Mesendoderm (in vitro differentiated cells): ENCODE measurements at regions not wholly inside any gene's neighbourhood (a gene's known extent, or its start where the extent isn't known, plus 50 kb on each side); places are given as distances from the start of the nearest gene placed in this dataset.
A peak's percentile ranks its signal among the peaks of the same experiment; 100 is the strongest.

Experiments used
- DNase-seq: peaks from one replicate; pipeline ENCODE4 v3.0.0; 2013
- H2AK5ac ChIP-seq: 2 replicates; pipeline ENCODE4 v1.6.1; 2013; ENCODE audit warnings: low read length, inconsistent platforms
- H2BK120ac ChIP-seq: 2 replicates; pipeline ENCODE4 v1.6.1; 2013; ENCODE audit warnings: low read depth, mild to moderate bottlenecking, low read length, moderate library complexity, mixed read lengths
- H2BK15ac ChIP-seq: replicated peaks from 2 replicates; pipeline ENCODE4 v1.6.1; 2013; ENCODE audit warnings: low read depth, mild to moderate bottlenecking, moderate library complexity
- H2BK5ac ChIP-seq: 2 replicates; pipeline ENCODE4 v1.6.1; 2013; ENCODE audit warnings: low read length, inconsistent platforms
- H3K18ac ChIP-seq: 2 replicates; pipeline ENCODE4 v1.6.1; 2013; ENCODE audit warnings: mild to moderate bottlenecking, low read length, mixed read lengths
- H3K23ac ChIP-seq: one replicate; pipeline ENCODE4 v1.6.1; 2013; ENCODE audit warnings: low read length
- H3K27ac ChIP-seq: 2 replicates; pipeline ENCODE4 v1.5.1; 2013; ENCODE audit warnings: low read depth, mild to moderate bottlenecking, inconsistent platforms, low read length, moderate library complexity
- H3K27me3 ChIP-seq: 2 replicates; pipeline ENCODE4 v1.6.1; 2013; ENCODE audit warnings: low read length, control low read depth, mild to moderate bottlenecking, inconsistent platforms; ENCODE audit not compliant: insufficient read depth, poor library complexity
- H3K36me3 ChIP-seq: 2 replicates; pipeline ENCODE4 v1.6.1; 2013; ENCODE audit warnings: low read length, inconsistent platforms; ENCODE audit not compliant: control insufficient read depth, insufficient read depth
- H3K4ac ChIP-seq: one replicate; pipeline ENCODE4 v1.6.1; 2013; ENCODE audit warnings: low read depth, mild to moderate bottlenecking, low read length, moderate library complexity
- H3K4me1 ChIP-seq: 2 replicates; pipeline ENCODE4 v1.6.1; 2013; ENCODE audit warnings: low read depth, low read length, inconsistent platforms; ENCODE audit not compliant: control insufficient read depth
- H3K4me2 ChIP-seq: 2 replicates; pipeline ENCODE4 v1.6.1; 2013; ENCODE audit warnings: low read length
- H3K4me3 ChIP-seq: 2 replicates; pipeline ENCODE4 v1.5.1; 2013; ENCODE audit warnings: mild to moderate bottlenecking, low read length
- H3K56ac ChIP-seq: one replicate; pipeline ENCODE4 v1.6.1; 2013; ENCODE audit warnings: low read length
- H3K79me1 ChIP-seq: 2 replicates; pipeline ENCODE4 v1.6.1; 2013; ENCODE audit warnings: low read length, inconsistent platforms
- H3K79me2 ChIP-seq: 2 replicates; pipeline ENCODE4 v1.6.1; 2013; ENCODE audit warnings: mild to moderate bottlenecking, low read length; ENCODE audit not compliant: control insufficient read depth, insufficient read depth
- H3K9ac ChIP-seq: 2 replicates; pipeline ENCODE4 v1.6.1; 2013; ENCODE audit warnings: low read length, inconsistent platforms
- H4K5ac ChIP-seq: one replicate; pipeline ENCODE4 v1.6.1; 2013; ENCODE audit warnings: low read length
- H4K8ac ChIP-seq: one replicate; pipeline ENCODE4 v1.6.1; 2013; ENCODE audit warnings: low read depth, mild to moderate bottlenecking, control low read depth, low read length, moderate library complexity
- WGBS: extraction: QIAGEN DNeasy Blood & Tissue Kit; methylation state at CpG from one replicate; pipeline ENCODE4 v1.1.7; 2013; ENCODE audit warnings: low lambda C conversion rate, missing lambda C conversion rate; ENCODE audit not compliant: insufficient coverage; ENCODE audit errors: extremely low coverage; 5-methylcytosine and 5-hydroxymethylcytosine counted together

DNA sequence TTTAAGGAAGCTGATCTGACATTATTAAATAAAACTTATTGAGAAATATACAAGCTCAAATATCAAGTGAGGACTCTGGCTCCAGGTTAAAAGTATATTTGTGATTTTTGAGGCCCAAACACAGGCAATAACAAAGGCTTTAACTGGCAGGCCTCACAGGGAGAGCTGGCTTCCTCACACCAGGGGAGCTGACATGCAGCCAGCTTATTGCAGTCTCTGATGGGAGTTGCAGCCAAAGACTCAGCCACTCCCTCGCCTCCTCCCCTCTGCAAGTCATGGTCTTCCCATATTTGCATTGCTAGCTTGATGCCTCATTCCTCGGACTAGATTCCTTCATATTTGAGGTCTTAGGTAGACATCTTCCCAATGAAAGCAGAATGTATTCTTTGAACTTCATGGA lies 647.1 kb upstream of the SLITRK6 start:
- Histone ChIP-seq H4K5ac (no peak overlapping the region), H2AK5ac (no peak overlapping the region), H2BK15ac (no peak overlapping the region), H3K4me1 (no peaks in the 10 kb centered on the region), H2BK120ac (no peak overlapping the region), H3K27ac (no peak overlapping the region), H3K27me3 (no peaks in the 10 kb centered on the region), H3K23ac (no peak overlapping the region), H3K4me3 (no peak overlapping the region), H3K36me3 (no peaks in the 10 kb centered on the region), H3K18ac (no peak overlapping the region), H3K79me2 (no peaks in the 10 kb centered on the region), H3K4me2 (no peak overlapping the region), H4K8ac (no peak overlapping the region), H3K9ac (no peak overlapping the region), H3K79me1 (no peaks in the 10 kb centered on the region), H3K56ac (no peak overlapping the region), H2BK5ac (no peak overlapping the region), H3K4ac (no peak overlapping the region)
- DNase-seq, result peak; percentile 63
- no CpG with 5 or more reads among the region's 2 CpGs for WGBS

DNA sequence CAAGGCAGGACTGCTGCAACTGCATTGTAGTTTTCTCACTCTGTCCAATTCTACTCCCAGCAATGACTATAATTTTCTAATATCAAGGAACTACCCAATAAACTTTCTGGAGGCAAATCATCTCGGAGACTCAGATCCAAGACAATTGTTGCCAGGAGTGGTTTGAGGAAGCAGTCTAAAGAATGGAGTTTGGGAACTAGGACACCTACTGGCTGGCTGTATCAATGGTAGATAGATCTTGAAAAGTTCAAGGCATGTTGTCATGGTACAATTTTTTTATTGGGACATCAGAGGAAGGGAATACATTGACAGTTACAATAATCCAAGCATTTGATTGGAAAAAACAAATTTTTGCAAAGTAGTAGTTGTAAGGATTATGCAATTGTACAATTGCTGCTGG lies 648.3 kb upstream of the SLITRK6 start:
- no peaks in the 10 kb centered on the region for H3K4me1 ChIP-seq
- H4K8ac ChIP-seq, result no peak overlapping the region
- no CpG with 5 or more reads among the region's 1 CpG for WGBS
- no peaks in the 10 kb centered on the region for H3K79me2 ChIP-seq
- DNase-seq, result peak; percentile 40
- no peak overlapping the region for H2BK120ac ChIP-seq
- H3K9ac ChIP-seq, result no peak overlapping the region
- H2BK5ac ChIP-seq, result no peak overlapping the region
- no peak overlapping the region for H2BK15ac ChIP-seq
- no peak overlapping the region for H3K4me2 ChIP-seq
- peak overlapping the region; percentile 36 for H3K4ac ChIP-seq
- H2AK5ac ChIP-seq, result no peak overlapping the region
- H3K23ac ChIP-seq, result no peak overlapping the region
- no peaks in the 10 kb centered on the region for H3K36me3 ChIP-seq
- H3K18ac ChIP-seq, result no peak overlapping the region
- no peaks in the 10 kb centered on the region for H3K27me3 ChIP-seq
- no peak overlapping the region for H3K4me3 ChIP-seq
- H3K27ac ChIP-seq, result no peak overlapping the region
- no peak overlapping the region for H4K5ac ChIP-seq
- H3K79me1 ChIP-seq, result no peaks in the 10 kb centered on the region
- no peak overlapping the region for H3K56ac ChIP-seq

DNA sequence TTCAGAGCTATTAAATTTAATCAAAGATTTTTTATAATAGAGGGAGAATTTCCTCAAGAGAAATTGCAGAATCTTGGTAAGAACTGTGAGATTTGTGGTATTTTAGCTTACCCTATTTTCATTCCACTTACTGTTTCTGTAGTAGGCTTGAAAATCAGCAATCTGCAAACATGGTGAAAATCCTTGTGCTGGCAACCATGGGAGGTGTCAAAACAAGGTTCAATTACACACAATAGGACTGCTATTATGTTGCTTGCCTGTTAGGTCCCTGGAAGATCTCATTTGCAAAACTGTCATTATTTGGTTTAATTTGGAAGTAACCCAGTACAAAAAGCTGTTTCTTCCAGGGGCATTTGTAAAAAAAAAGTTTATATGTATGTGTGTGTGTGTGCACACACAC lies 662.8 kb upstream of the SLITRK6 start:
- Histone ChIP-seq H3K36me3 (no peaks in the 10 kb centered on the region), H2BK120ac (no peak overlapping the region), H3K9ac (no peak overlapping the region), H3K56ac (no peak overlapping the region), H3K4me3 (no peak overlapping the region), H3K27me3 (no peaks in the 10 kb centered on the region), H3K23ac (no peak overlapping the region), H2AK5ac (no peak overlapping the region), H2BK5ac (no peak overlapping the region), H3K79me2 (no peaks in the 10 kb centered on the region), H4K8ac (no peak overlapping the region), H3K79me1 (no peaks in the 10 kb centered on the region), H3K4me2 (no peak overlapping the region), H4K5ac (no peak overlapping the region), H3K27ac (no peak overlapping the region), H3K4ac (no peak overlapping the region), H2BK15ac (no peak overlapping the region), H3K4me1 (no peaks in the 10 kb centered on the region), H3K18ac (no peak overlapping the region)
- DNase-seq, result peak; percentile 56

DNA sequence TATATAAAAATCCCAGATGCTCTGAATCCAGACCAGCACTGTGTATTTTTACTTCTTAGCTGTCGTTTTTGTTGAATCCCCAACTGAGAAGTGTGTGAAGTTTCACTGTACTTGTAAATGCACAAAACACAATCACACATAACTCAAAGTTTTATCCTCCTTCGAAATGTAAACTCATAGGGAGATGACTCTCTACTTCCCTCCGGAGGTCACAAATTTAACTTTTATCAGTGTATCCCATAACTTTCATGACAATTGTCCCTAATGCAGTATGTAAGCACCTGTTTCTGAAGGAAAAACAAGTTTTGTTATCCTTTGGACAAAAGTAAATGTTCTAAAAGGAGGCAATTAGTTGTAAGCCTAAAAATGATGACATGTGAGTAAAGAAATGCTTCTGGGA lies 665.0 kb upstream of the SLITRK6 start:
- Histone ChIP-seq H3K4me2 (no peak overlapping the region), H3K9ac (no peak overlapping the region), H3K4me3 (no peak overlapping the region), H2AK5ac (no peak overlapping the region), H3K4ac (no peak overlapping the region), H3K27me3 (no peaks in the 10 kb centered on the region), H3K79me2 (no peaks in the 10 kb centered on the region), H3K56ac (no peak overlapping the region), H3K36me3 (no peaks in the 10 kb centered on the region), H3K27ac (no peak overlapping the region), H2BK15ac (no peak overlapping the region), H2BK120ac (no peak overlapping the region), H3K4me1 (no peaks in the 10 kb centered on the region), H4K5ac (no peak overlapping the region), H4K8ac (no peak overlapping the region), H3K23ac (no peak overlapping the region), H2BK5ac (no peak overlapping the region), H3K18ac (no peak overlapping the region), H3K79me1 (no peaks in the 10 kb centered on the region)
- peak; percentile 24 for DNase-seq
- WGBS, result no CpG with 5 or more reads among the region's 3 CpGs

DNA sequence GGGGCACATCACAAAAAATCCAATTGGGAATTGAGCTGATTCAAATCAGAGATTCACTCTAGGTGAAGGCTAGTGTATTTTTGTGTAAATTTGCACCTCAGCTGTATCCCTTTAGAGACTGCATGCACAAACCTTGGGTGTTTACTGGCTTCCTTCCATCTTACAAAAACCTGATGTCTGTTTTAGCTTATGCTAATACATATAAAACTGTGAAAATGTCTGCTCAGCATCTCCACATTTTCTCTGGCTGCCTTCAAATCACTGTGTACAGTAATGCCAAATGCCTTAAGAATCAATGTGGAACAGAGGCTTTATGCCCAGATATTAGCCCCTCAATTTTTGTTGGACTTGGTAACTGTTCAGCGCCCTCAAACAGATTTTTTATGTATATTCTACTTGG lies 675.8 kb upstream of the SLITRK6 start:
- H3K18ac ChIP-seq, result no peak overlapping the region
- H3K79me1 ChIP-seq, result no peaks in the 10 kb centered on the region
- H3K23ac ChIP-seq, result no peak overlapping the region
- H3K27me3 ChIP-seq, result no peaks in the 10 kb centered on the region
- no peak overlapping the region for H3K4ac ChIP-seq
- H3K4me3 ChIP-seq, result no peak overlapping the region
- no peak overlapping the region for H2BK5ac ChIP-seq
- DNase-seq, result no peak
- no peak overlapping the region for H2AK5ac ChIP-seq
- H3K36me3 ChIP-seq, result no peaks in the 10 kb centered on the region
- WGBS, result no CpG with 5 or more reads among the region's 1 CpG
- H2BK15ac ChIP-seq, result no peak overlapping the region
- no peak overlapping the region for H3K56ac ChIP-seq
- no peaks in the 10 kb centered on the region for H3K4me1 ChIP-seq
- no peak overlapping the region for H3K4me2 ChIP-seq
- H4K5ac ChIP-seq, result no peak overlapping the region
- H3K79me2 ChIP-seq, result no peaks in the 10 kb centered on the region
- H3K27ac ChIP-seq, result no peak overlapping the region
- H3K9ac ChIP-seq, result no peak overlapping the region
- no peak overlapping the region for H2BK120ac ChIP-seq
- no peak overlapping the region for H4K8ac ChIP-seq

DNA sequence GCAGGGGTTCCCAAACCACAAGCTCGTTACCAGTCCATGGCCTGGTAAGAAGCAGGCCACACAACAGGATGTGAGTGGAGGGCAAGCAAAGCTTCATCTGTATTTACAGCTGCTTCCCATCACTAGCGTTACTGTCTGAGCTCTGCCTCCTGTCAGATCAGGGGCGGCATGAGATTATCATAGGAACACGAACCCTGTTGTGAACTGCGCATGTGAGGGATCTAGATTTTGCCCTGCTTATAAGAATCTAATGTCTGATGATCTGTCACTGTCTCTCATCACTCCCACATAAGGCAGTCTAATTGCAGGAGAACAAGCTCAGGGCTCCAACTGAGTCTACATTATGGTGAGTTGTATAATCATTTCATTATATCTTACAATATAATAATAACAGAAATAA lies 677.4 kb upstream of the SLITRK6 start:
- Histone ChIP-seq H3K4me3 (no peak overlapping the region), H2BK15ac (no peak overlapping the region), H3K9ac (no peak overlapping the region), H3K4me2 (no peak overlapping the region), H4K5ac (no peak overlapping the region), H3K79me1 (no peaks in the 10 kb centered on the region), H3K36me3 (no peaks in the 10 kb centered on the region), H3K4ac (no peak overlapping the region), H3K4me1 (no peaks in the 10 kb centered on the region), H3K27ac (no peak overlapping the region), H3K27me3 (no peaks in the 10 kb centered on the region), H3K79me2 (no peaks in the 10 kb centered on the region), H3K56ac (no peak overlapping the region), H2AK5ac (no peak overlapping the region), H3K23ac (no peak overlapping the region), H2BK120ac (no peak overlapping the region), H3K18ac (no peak overlapping the region), H2BK5ac (no peak overlapping the region), H4K8ac (no peak overlapping the region)
- no CpG with 5 or more reads among the region's 5 CpGs for WGBS
- no peak for DNase-seq
